Activated naive CD8-positive, alpha-beta T cell treated with anti-CD3 and anti-CD28 coated beads for 36 hours (primary cell): ENCODE measurements at regions not wholly inside any gene's neighbourhood (a gene's known extent, or its start where the extent isn't known, plus 50 kb on each side); places are given as distances from the start of the nearest gene placed in this dataset.
"Not testable (repeated sequence)": the region's sequence is repeated elsewhere in the genome, so short reads cannot be mapped to it uniquely, and the experiment has no call there.

Experiments used
- DNase-seq: peaks from one replicate; pipeline ENCODE4 v3.0.0; 2021
- H3K27ac Mint-ChIP-seq: one replicate; pipeline ENCODE4 v1.8.0; 2022; ENCODE audit warnings: mild to moderate bottlenecking, moderate library complexity, mixed read lengths
- H3K27me3 Mint-ChIP-seq: one replicate; pipeline ENCODE4 v1.8.0; 2022; ENCODE audit warnings: mild to moderate bottlenecking, mixed read lengths
- H3K36me3 Mint-ChIP-seq: one replicate; pipeline ENCODE4 v1.8.0; 2021; ENCODE audit warnings: mild to moderate bottlenecking, mixed read lengths
- H3K4me1 Mint-ChIP-seq: one replicate; pipeline ENCODE4 v1.8.0; 2021; ENCODE audit warnings: mixed read lengths
- H3K4me3 Mint-ChIP-seq: one replicate; pipeline ENCODE4 v1.8.0; 2022; ENCODE audit warnings: mild to moderate bottlenecking, moderate library complexity, mixed read lengths
- H3K9me3 Mint-ChIP-seq: one replicate; pipeline ENCODE4 v1.8.0; 2022; ENCODE audit warnings: mixed read lengths

- Mint-ChIP-seq H3K36me3 (no peaks in the 10 kb centered on the region), H3K4me1 (no peaks in the 10 kb centered on the region), H3K4me3 (no peak overlapping the region), H3K9me3 (no peaks in the 10 kb centered on the region), H3K27ac (no peak overlapping the region), H3K27me3 (peaks cover 3% of the 10 kb centered on the region)
- no peak for DNase-seq
Observed at GRCh38 chr2:145799595-145800108, 1279.7 kb upstream of the ZEB2 start.

GRCh38 chr2:145798419-145798818, 1278.5 kb upstream of the ZEB2 start:
- no peaks in the 10 kb centered on the region for H3K4me1 Mint-ChIP-seq
- H3K27ac Mint-ChIP-seq: no peak overlapping the region
- no peaks in the 10 kb centered on the region for H3K9me3 Mint-ChIP-seq
- peaks cover 3% of the 10 kb centered on the region for H3K27me3 Mint-ChIP-seq
- no peak overlapping the region for H3K4me3 Mint-ChIP-seq
- H3K36me3 Mint-ChIP-seq: no peaks in the 10 kb centered on the region
- DNase-seq: no peak

- Mint-ChIP-seq H3K9me3 (no peaks in the 10 kb centered on the region), H3K4me1 (no peaks in the 10 kb centered on the region), H3K36me3 (no peaks in the 10 kb centered on the region), H3K27me3 (peaks cover 3% of the 10 kb centered on the region), H3K4me3 (no peak overlapping the region), H3K27ac (no peak overlapping the region)
- DNase-seq: no peak
Observed at GRCh38 chr2:145797692-145798091, 1277.8 kb upstream of the ZEB2 start.

- H3K27ac Mint-ChIP-seq: no peak overlapping the region
- H3K27me3 Mint-ChIP-seq: no peaks in the 10 kb centered on the region
Observed at GRCh38 chr2:145792745-145793144, 1272.8 kb upstream of the ZEB2 start.

GRCh38 chr2:145789636-145790035, 1269.7 kb upstream of the ZEB2 start:
- H3K27ac Mint-ChIP-seq: no peak overlapping the region
- H3K4me1 Mint-ChIP-seq: no peaks in the 10 kb centered on the region
- H3K4me3 Mint-ChIP-seq: no peak overlapping the region
- DNase-seq: no peak
- H3K9me3 Mint-ChIP-seq: peaks cover 12% of the 10 kb centered on the region
- H3K36me3 Mint-ChIP-seq: no peaks in the 10 kb centered on the region
- no peaks in the 10 kb centered on the region for H3K27me3 Mint-ChIP-seq

More at GRCh38 chr2:145792745-145793144, 1272.8 kb upstream of the ZEB2 start:
- Mint-ChIP-seq H3K4me3 (no peak overlapping the region), H3K4me1 (no peaks in the 10 kb centered on the region), H3K9me3 (peaks cover 2% of the 10 kb centered on the region), H3K36me3 (no peaks in the 10 kb centered on the region)
- no peak for DNase-seq

GRCh38 chr2:145787597-145788361, 1267.9 kb upstream of the ZEB2 start:
- H3K4me1 Mint-ChIP-seq, DNase-seq, H3K27me3 Mint-ChIP-seq, H3K4me3 Mint-ChIP-seq, H3K27ac Mint-ChIP-seq, H3K36me3 Mint-ChIP-seq: not testable (repeated sequence)
- H3K9me3 Mint-ChIP-seq: peaks cover 12% of the 10 kb centered on the region

- not testable (repeated sequence) for DNase-seq, H3K27me3 Mint-ChIP-seq, H3K4me1 Mint-ChIP-seq, H3K9me3 Mint-ChIP-seq, H3K36me3 Mint-ChIP-seq, H3K4me3 Mint-ChIP-seq, H3K27ac Mint-ChIP-seq
Observed at GRCh38 chr2:145782607-145783006, 1262.7 kb upstream of the ZEB2 start.

- Mint-ChIP-seq H3K27me3 (no peaks in the 10 kb centered on the region), H3K27ac (no peak overlapping the region), H3K36me3 (no peaks in the 10 kb centered on the region), H3K4me3 (no peak overlapping the region), H3K9me3 (no peaks in the 10 kb centered on the region), H3K4me1 (no peaks in the 10 kb centered on the region)
- DNase-seq: no peak
Observed at GRCh38 chr2:145777914-145778313, 1258.0 kb upstream of the ZEB2 start.

GRCh38 chr2:145777297-145777696, 1257.4 kb upstream of the ZEB2 start:
- Mint-ChIP-seq H3K27me3 (no peaks in the 10 kb centered on the region), H3K9me3 (no peaks in the 10 kb centered on the region), H3K4me3 (no peak overlapping the region), H3K27ac (no peak overlapping the region), H3K36me3 (no peaks in the 10 kb centered on the region), H3K4me1 (no peaks in the 10 kb centered on the region)
- DNase-seq: no peak

- no peak for DNase-seq
- Mint-ChIP-seq H3K4me3 (no peak overlapping the region), H3K9me3 (no peaks in the 10 kb centered on the region), H3K27me3 (no peaks in the 10 kb centered on the region), H3K27ac (no peak overlapping the region), H3K36me3 (no peaks in the 10 kb centered on the region), H3K4me1 (no peaks in the 10 kb centered on the region)
Observed at GRCh38 chr2:145775591-145775990, 1255.7 kb upstream of the ZEB2 start.

GRCh38 chr2:145771525-145771924, 1251.6 kb upstream of the ZEB2 start:
- no peak for DNase-seq
- Mint-ChIP-seq H3K4me3 (no peak overlapping the region), H3K27me3 (no peaks in the 10 kb centered on the region), H3K9me3 (no peaks in the 10 kb centered on the region), H3K27ac (no peak overlapping the region), H3K36me3 (no peaks in the 10 kb centered on the region), H3K4me1 (no peaks in the 10 kb centered on the region)

GRCh38 chr2:145769011-145769716, 1249.2 kb upstream of the ZEB2 start:
- no peak overlapping the region for H3K4me3 Mint-ChIP-seq
- no peaks in the 10 kb centered on the region for H3K36me3 Mint-ChIP-seq
- H3K4me1 Mint-ChIP-seq: no peaks in the 10 kb centered on the region
- H3K27me3 Mint-ChIP-seq: no peaks in the 10 kb centered on the region
- DNase-seq: no peak
- no peak overlapping the region for H3K27ac Mint-ChIP-seq
- H3K9me3 Mint-ChIP-seq: no peaks in the 10 kb centered on the region

GRCh38 chr2:145765874-145766273, 1246.0 kb upstream of the ZEB2 start:
- DNase-seq: no peak
- no peaks in the 10 kb centered on the region for H3K36me3 Mint-ChIP-seq
- H3K27me3 Mint-ChIP-seq: no peaks in the 10 kb centered on the region
- H3K27ac Mint-ChIP-seq: no peak overlapping the region
- no peaks in the 10 kb centered on the region for H3K9me3 Mint-ChIP-seq
- H3K4me3 Mint-ChIP-seq: no peak overlapping the region
- H3K4me1 Mint-ChIP-seq: no peaks in the 10 kb centered on the region

- Mint-ChIP-seq H3K4me1 (no peaks in the 10 kb centered on the region), H3K36me3 (no peaks in the 10 kb centered on the region), H3K4me3 (no peak overlapping the region), H3K27ac (no peak overlapping the region), H3K9me3 (no peaks in the 10 kb centered on the region), H3K27me3 (no peaks in the 10 kb centered on the region)
- no peak for DNase-seq
Observed at GRCh38 chr2:145764631-145765030, 1244.7 kb upstream of the ZEB2 start.

- Mint-ChIP-seq H3K36me3 (no peaks in the 10 kb centered on the region), H3K4me1 (no peaks in the 10 kb centered on the region), H3K9me3 (no peaks in the 10 kb centered on the region), H3K4me3 (no peak overlapping the region), H3K27ac (no peak overlapping the region), H3K27me3 (no peaks in the 10 kb centered on the region)
- no peak for DNase-seq
Observed at GRCh38 chr2:145760781-145761649, 1241.1 kb upstream of the ZEB2 start.
